ENCODE measurements at regions not wholly inside any gene's neighbourhood (a gene's known extent, or its start where the extent isn't known, plus 50 kb on each side); places are given as distances from the start of the nearest gene placed in this dataset.
A peak's percentile ranks its signal among the peaks of the same experiment; 100 is the strongest.

DNA sequence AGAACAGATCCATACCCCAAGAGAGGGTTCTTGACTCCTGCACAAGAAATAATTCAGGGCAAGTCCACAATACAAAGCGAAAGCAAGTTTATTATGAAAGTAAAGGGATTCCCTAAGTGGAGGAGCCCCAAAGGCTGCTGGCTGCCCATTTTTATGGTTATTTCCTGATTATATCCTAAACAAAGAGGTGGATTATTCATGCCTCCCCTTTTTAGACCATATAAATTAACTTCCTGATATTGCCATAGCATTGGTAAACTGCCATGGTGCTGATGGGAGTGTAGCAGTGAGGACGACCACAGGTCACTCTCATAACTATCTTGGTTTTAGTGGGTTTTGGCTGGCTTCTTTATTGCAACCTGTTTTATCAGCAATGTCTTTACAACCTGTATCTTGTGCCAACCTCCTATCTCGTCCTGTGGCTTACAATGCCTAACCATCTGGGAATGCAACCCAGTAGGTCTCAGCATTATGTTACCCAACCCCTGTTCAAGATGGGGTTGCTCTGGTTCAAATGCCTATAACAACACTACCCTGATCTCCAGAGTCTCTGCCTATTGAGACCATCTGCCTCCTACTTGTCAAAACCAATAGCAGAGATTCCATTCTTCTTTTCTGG lies 154.4 kb upstream of the GRAMD2B start:
- Histone ChIP-seq H3K9me3 (ENCODE audit: low read length) (no peaks in the 10 kb centered on the region), H3K4me1 (ENCODE audit: insufficient read depth, low read length) (no peaks in the 10 kb centered on the region), H3K27me3 (ENCODE audit: low read length) (no peaks in the 10 kb centered on the region), H3K4me3 (ENCODE audit: low read length) (no peak overlapping the region), H4K20me1 (ENCODE audit: low read length) (no peaks in the 10 kb centered on the region), H3F3A (ENCODE audit: low read length, unreplicated experiment) (no peaks in the 10 kb centered on the region), H2AFZ (ENCODE audit: low read length) (no peak overlapping the region), H3K9ac (ENCODE audit: low read length) (no peak overlapping the region), H3K79me2 (ENCODE audit: low read length) (no peaks in the 10 kb centered on the region), H3K9me2 (replicated peaks; ENCODE audit: low read length) (no peaks in the 10 kb centered on the region), H3K36me3 (ENCODE audit: low read depth, low read length) (no peaks in the 10 kb centered on the region), H3K27ac (ENCODE audit: low read length) (no peak overlapping the region), H3K4me2 (ENCODE audit: low read length) (no peak overlapping the region)
- ATAC-seq, result no peak
- no peak for TF ChIP-seq EZH2phosphoT487 (IDR thresholded peaks at IDR 0.05; ENCODE audit: borderline replicate concordance, low read length)
- TF ChIP-seq, protein P1, sequence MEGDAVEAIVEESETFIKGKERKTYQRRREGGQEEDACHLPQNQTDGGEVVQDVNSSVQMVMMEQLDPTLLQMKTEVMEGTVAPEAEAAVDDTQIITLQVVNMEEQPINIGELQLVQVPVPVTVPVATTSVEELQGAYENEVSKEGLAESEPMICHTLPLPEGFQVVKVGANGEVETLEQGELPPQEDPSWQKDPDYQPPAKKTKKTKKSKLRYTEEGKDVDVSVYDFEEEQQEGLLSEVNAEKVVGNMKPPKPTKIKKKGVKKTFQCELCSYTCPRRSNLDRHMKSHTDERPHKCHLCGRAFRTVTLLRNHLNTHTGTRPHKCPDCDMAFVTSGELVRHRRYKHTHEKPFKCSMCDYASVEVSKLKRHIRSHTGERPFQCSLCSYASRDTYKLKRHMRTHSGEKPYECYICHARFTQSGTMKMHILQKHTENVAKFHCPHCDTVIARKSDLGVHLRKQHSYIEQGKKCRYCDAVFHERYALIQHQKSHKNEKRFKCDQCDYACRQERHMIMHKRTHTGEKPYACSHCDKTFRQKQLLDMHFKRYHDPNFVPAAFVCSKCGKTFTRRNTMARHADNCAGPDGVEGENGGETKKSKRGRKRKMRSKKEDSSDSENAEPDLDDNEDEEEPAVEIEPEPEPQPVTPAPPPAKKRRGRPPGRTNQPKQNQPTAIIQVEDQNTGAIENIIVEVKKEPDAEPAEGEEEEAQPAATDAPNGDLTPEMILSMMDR (conservative IDR thresholded peaks at IDR 0.05; ENCODE audit: low read depth, low read length), result no peak
- TF ChIP-seq EZH2 (IDR thresholded peaks at IDR 0.05; ENCODE audit: low read length, unreplicated experiment), result no peak
- DNase-seq, result peak; percentile 4
- ChIA-PET POLR2A (ENCODE audit: unreplicated experiment) (no interaction called here), CTCF (no interaction called here)
- no TSS peak for BruUV-seq (replicated peaks)
- intact Hi-C loops (cut with micrococcal nuclease), result no loop called here

DNA sequence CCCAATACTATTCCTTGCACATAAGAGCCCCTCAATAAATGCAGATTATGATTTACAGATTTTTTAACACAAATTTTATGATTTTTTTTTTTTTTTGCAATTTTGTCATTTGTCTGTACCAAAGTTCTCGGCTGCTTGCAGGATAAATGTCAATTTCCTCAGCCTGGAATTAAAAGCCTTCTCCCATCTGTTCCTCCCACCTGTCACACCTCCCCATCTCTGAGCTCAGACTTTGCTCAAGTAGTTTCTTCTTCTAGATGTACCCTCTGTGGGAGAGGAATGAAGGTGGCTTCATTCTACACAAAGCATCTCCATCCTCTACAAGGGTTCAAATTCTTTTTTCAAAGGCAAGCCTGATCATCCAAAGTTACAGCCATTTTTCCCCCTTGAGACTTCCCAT lies 153.7 kb upstream of the GRAMD2B start:
- Histone ChIP-seq H2AFZ (ENCODE audit: low read length) (no peak overlapping the region), H3K27ac (ENCODE audit: low read length) (no peak overlapping the region), H4K20me1 (ENCODE audit: low read length) (no peaks in the 10 kb centered on the region), H3K9me3 (ENCODE audit: low read length) (no peaks in the 10 kb centered on the region), H3K4me1 (ENCODE audit: insufficient read depth, low read length) (no peaks in the 10 kb centered on the region), H3F3A (ENCODE audit: low read length, unreplicated experiment) (no peaks in the 10 kb centered on the region), H3K4me2 (ENCODE audit: low read length) (no peak overlapping the region), H3K4me3 (ENCODE audit: low read length) (no peak overlapping the region), H3K27me3 (ENCODE audit: low read length) (no peaks in the 10 kb centered on the region), H3K36me3 (ENCODE audit: low read depth, low read length) (no peaks in the 10 kb centered on the region), H3K9ac (ENCODE audit: low read length) (no peak overlapping the region), H3K9me2 (replicated peaks; ENCODE audit: low read length) (no peaks in the 10 kb centered on the region), H3K79me2 (ENCODE audit: low read length) (no peaks in the 10 kb centered on the region)
- CTCF ChIA-PET, result no interaction called here
- DNase-seq, result no peak
- POLR2A ChIA-PET (ENCODE audit: unreplicated experiment), result no interaction called here
- no TSS peak for BruUV-seq (replicated peaks)
- TF ChIP-seq EZH2phosphoT487 (IDR thresholded peaks at IDR 0.05; ENCODE audit: borderline replicate concordance, low read length) (no peak), EZH2 (IDR thresholded peaks at IDR 0.05; ENCODE audit: low read length, unreplicated experiment) (no peak)
- TF ChIP-seq, protein P1 (conservative IDR thresholded peaks at IDR 0.05; ENCODE audit: low read depth, low read length), result no peak
- no peak for ATAC-seq
- intact Hi-C loops (cut with micrococcal nuclease), result no loop called here

DNA sequence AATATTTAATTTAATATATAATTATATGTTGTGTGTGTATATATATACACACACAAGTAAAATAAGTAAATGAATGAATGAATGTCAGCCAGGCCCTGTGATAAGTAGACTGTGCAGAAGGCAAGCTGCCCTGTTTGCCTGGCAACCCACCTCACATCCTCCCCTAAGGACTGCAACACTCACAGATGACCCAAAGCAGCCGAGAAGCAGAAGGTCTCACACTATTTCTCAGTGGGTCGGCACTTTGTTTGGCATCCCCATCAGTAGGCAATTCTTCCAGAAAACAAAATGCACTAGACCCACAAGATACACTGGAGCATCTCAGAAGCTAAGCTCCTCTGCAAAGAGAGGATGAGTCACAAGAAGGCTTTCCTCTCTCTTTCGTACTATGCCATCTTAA lies 152.1 kb upstream of the GRAMD2B start:
- intact Hi-C loops (cut with micrococcal nuclease), result no loop called here
- H3K9me2 ChIP-seq (replicated peaks; ENCODE audit: low read length), result no peaks in the 10 kb centered on the region
- no peaks in the 10 kb centered on the region for H3K9me3 ChIP-seq (ENCODE audit: low read length)
- H4K20me1 ChIP-seq (ENCODE audit: low read length), result no peaks in the 10 kb centered on the region
- no peak for ATAC-seq
- POLR2A ChIA-PET (ENCODE audit: unreplicated experiment), result interaction anchor here (0.5 kb wide), 1 partner anchor 18 kb away, joined by 4 read pairs; no protein-coding TSS in a partner anchor
- H3F3A ChIP-seq (ENCODE audit: low read length, unreplicated experiment), result no peaks in the 10 kb centered on the region
- no peaks in the 10 kb centered on the region for H3K27me3 ChIP-seq (ENCODE audit: low read length)
- H3K4me1 ChIP-seq (ENCODE audit: insufficient read depth, low read length), result no peaks in the 10 kb centered on the region
- TF ChIP-seq EZH2phosphoT487 (IDR thresholded peaks at IDR 0.05; ENCODE audit: borderline replicate concordance, low read length) (no peak), EZH2 (IDR thresholded peaks at IDR 0.05; ENCODE audit: low read length, unreplicated experiment) (no peak)
- TF ChIP-seq, protein P1 (conservative IDR thresholded peaks at IDR 0.05; ENCODE audit: low read depth, low read length), result no peak
- no peaks in the 10 kb centered on the region for H3K36me3 ChIP-seq (ENCODE audit: low read depth, low read length)
- H2AFZ ChIP-seq (ENCODE audit: low read length), result no peak overlapping the region
- no peak for DNase-seq
- CTCF ChIA-PET, result no interaction called here
- H3K4me3 ChIP-seq (ENCODE audit: low read length), result no peak overlapping the region
- no peak overlapping the region for H3K9ac ChIP-seq (ENCODE audit: low read length)
- no TSS peak for BruUV-seq (replicated peaks)
- H3K4me2 ChIP-seq (ENCODE audit: low read length), result no peak overlapping the region
- no peak overlapping the region for H3K27ac ChIP-seq (ENCODE audit: low read length)
- no peaks in the 10 kb centered on the region for H3K79me2 ChIP-seq (ENCODE audit: low read length)
